Fibroblast of skin of left biceps (primary cell): ENCODE measurements at regions not wholly inside any gene's neighbourhood (a gene's known extent, or its start where the extent isn't known, plus 50 kb on each side); places are given as distances from the start of the nearest gene placed in this dataset.

Source experiments
- DNase-seq, 2 experiments: peaks; one replicate each; pipeline ENCODE4 v3.0.0-alpha.2; 2013; ENCODE audit warnings: low read depth in 2 of 2

DNA sequence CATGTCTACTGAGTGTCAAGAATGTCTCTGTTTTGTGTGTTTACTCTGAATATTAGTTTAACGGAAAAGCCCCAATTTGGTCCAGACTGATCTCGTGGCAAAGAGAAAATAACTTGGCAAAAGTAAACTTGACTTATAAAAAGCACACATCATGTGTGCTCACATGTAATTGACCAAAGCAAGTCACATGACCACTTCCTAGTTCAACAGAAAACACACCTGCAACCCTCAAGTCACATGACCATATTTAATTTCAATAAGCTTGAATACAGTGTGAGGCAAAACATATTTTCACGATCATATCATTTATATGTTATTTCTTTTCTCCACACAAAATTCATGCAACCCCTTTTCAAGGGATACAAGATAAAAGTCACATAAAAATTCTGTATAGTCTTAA is 662.4 kb downstream of the SLITRK1 start:
- DNase-seq: no peak

DNA sequence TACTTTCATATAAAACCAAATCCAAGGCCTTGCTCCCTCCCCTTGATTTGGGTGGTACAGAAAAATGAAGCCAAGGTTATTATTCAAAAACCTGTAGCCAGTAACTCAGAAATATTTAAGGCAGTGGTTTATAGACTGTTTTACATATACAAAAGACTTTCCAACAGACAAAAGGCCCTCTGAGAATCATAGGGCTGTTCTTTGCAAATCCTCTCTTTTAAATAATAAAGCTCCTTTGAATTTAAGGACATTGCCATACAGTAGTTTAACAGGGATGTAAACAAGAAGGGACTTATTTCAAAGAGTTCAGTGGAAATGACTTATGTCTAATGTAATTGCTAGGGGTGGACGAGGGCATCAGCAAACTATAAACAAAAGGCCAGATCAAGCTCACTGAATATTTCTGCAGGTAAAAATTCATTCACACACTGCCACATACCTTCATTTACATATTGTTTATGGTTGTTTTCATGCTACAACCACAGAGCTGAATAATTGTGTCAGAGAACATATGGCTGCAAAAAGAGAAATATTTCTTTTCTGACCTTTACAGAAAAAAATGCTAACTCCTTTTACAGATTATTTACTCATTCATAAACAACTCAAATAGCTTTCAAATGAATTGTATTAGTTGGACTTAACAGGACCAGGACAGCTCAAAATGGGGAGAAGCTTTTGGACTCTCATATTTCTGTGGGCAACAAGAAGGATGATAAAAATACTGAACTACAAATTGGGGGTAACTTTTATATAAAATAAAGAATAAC is 665.6 kb downstream of the SLITRK1 start:
- no peak for DNase-seq

DNA sequence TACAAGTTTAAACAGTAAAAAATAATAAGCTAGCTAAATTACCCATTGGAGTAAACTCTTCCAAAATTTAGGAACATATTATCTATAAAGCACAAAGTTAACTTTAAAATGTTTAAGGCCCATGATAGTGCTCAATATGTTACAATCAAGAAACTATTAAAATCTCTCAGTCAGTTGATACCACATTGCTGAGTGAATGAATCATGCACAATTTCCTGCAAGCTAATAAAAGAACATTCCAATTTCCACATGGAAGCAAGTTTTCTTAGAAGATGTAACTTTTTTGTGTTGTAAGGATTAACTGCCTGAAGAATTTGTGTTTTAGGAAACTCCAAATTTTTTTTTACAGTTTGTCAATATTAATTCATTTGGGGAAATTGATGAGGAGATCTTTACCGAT is 666.6 kb downstream of the SLITRK1 start:
- peak; percentile 58 to 59 for DNase-seq

DNA sequence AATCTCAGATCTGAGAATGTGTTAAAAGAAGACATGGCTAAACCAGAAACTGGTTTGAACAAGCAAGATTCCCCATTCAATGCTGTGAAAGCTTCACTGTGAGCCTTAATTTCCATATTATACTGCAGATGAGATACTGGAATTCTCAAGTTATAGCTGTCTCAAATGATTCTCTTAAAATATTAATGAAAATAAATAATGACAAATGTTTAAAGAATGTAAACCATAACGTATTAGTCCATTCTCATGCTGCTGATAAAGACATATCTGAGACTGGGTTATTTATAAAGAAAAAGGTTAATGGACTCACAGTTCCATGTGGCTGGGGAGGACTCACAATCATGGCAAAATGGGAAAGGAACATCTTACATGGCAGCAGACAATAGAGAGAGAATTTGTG is 667.8 kb downstream of the SLITRK1 start:
- DNase-seq: no peak

DNA sequence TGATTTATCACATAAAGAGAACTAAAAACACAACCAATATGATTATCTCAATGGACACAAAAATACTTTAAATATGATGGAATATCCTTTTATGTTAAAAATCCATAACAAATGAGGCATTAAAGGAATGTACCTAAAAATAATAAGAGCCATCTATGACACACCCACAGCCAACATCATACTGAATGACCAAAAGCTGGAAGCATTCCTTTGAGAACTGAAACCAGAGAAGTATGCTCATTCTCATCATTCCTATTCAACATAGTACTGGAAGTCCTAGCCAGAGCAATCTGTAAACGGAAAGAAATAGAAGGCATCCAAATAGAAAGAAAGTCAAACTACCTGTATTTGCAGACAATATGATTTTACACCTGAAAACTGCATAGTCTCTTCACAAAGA is 671.0 kb downstream of the SLITRK1 start:
- no peak for DNase-seq

DNA sequence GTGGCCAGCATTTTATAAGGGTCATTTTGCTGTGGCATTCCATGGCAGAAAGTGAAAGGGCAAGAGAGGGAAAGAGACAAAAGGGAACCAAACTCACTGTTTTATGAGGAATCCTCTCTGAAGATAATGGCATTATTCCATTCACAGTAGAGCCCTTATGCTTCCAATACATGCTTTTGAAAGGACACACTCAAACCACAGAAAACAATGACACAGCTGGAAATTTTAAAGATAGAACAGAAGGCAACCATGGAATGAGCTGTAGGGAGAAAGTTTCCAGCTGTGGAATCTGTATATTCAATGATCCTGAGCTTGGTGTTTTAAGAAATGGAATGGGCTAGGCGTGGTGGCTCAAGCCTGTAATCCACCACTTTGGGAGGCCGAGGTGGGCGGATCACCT is 677.4 kb downstream of the SLITRK1 start:
- no peak for DNase-seq

DNA sequence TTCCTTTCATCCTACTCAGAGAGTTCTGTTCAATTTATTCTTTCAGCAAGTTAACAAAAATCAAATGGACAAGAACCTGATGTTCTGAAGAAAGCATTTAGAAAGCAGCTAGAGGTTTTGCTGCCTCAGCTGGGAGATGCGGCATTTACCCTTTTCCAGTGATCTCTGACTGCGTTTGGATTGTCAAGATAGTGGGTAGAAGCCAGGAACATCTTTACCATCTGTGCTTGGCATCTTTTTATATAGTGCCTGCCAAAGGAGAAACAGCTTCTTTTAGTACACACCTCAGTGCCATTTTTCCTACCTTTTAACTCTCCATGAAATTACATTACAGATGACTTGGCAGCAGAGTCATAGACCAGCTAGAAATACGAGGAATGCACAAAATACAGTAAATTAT is 680.8 kb downstream of the SLITRK1 start:
- DNase-seq: no peak

DNA sequence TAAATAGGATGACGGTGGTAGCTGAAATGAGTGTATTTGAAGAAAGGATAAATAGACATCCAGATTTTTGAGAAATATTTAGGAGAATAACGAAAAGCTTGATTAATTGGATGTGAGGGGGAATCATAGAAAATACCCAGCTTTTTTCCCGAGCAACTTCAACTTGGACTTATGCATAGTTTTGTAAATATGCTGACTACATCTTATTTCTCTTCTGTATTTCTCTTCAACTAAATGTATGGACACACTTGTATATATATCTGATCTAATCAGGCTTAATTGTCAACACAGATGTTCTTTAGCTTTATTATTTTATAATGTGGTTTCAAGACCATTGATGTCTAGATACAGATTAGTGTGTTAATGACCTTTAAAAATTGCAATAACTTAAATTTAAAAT is 685.0 kb downstream of the SLITRK1 start:
- DNase-seq: no peak

DNA sequence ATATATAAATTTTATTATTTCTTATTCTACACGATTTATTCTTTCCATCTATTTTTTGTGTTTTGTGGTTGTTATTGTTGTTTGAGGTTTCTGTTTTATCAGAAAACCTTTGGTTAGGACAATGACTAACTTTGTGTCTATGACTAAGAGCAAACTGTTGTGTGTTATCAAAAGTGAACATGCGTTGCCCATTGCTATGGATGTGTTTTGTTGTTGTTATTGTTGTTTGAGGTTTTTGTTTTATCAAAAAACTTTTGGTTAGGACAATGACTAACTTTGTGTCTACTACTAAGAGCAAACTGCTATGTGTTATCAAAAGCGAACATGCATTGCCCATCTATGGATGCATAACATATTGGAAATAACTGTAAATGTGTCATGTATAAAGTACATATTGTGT is 692.3 kb downstream of the SLITRK1 start:
- DNase-seq: no peak

DNA sequence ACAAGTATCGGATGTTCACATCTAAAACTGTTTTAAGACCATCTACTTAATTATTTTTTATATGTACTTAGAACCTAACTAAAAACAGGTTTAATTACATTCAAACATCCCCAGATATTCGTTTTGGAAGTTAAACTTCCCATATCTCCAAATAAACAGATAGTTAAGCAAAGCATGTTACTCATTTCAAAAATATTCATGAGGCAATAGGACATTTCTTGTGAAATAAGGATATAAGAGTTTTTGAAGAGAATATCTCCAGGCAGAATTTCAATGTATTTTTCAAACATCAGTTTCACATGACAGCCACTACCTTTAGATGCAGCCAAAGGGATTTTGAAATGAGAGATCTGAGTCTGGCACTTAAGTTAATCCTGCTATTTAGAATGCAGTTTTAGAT is 697.5 kb downstream of the SLITRK1 start:
- DNase-seq: peak; percentile 12 to 13

DNA sequence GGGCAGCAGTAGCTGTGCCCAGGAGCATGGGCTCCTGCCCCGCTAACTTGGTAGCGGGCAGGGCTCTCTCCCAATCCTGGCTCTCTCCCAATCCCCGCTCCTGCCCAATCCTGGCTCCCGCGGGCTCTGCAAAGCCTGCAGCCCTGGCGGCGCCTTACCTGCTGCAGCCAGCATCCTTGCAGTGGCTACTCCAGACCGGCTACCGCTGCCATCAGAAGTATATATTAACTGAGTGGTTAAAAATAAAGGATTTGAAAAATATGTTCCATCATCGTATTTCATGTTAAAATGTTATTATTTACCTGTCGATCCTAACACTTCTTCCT is 698.2 kb downstream of the SLITRK1 start:
- DNase-seq: no peak

DNA sequence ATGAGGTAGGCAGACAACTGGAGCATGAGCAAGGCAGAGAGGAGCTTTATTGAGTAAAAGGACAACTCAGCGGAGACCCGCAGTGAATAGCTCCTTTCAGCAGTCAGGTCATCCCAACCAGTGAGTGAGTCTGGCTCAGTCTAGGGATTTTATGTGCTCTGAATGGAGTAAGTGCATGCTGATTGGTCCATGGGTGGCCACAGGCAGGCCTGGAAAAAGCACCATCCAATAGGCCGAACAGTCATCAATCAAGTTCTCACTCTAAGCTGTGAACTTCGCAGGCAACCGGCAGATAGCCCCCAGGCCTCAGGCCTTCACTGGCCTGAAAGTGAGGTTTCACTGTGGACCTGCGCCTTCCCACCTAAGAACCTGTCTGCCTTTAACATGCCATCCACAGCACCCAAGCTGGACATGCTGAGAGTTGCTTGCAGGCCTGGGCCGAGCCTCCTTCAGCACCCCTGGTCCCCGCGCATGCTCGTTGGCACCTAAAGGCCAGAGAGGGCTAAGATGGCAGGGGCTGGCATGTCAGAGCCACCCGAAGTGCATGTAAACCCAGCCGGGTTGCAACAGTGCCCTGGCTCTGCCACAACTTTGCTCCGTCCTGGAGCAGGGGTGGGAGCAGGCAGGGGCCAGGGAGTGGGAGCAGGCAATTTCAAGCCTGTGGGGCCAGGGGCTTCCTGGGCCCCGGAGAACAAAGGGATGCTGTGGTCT is 698.7 kb downstream of the SLITRK1 start:
- no peak for DNase-seq

DNA sequence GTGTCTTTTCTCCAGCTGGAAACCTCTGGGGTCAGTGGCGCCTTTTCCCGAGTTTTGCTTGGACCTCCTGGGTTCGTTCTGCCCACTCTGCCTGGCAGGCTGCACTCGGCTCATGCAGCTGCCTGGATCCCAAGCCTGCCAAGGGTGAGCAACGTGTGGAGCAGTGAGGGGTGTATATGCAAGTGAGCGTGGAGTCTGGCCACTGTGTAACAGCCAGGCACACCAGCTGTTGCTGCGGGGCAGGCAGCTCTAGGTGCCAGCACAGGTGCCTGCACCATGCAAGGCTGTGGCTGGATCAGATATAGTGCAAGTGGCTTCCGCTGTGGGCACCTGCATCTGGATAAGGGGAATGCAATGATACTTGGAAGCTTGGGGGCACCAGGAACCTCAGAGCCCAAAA is 699.4 kb downstream of the SLITRK1 start:
- DNase-seq: no peak

DNA sequence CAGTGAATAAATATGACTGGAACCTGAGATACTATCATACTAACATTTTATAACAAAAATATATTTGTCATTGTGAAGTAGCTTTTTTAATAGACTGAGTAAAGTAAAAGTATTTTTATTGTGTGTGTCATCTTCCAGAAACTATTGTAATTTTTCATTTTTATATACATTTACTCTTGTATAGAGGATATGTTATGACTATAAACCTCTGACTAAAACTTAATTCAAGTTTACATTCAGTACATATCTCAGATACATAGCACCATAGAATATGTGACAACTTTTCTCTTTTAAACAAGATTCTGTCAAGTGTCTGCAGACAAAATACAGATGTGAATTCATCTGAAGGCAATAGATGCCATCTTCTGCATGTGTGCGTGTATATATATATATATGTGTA is 704.3 kb downstream of the SLITRK1 start:
- DNase-seq: no peak

DNA sequence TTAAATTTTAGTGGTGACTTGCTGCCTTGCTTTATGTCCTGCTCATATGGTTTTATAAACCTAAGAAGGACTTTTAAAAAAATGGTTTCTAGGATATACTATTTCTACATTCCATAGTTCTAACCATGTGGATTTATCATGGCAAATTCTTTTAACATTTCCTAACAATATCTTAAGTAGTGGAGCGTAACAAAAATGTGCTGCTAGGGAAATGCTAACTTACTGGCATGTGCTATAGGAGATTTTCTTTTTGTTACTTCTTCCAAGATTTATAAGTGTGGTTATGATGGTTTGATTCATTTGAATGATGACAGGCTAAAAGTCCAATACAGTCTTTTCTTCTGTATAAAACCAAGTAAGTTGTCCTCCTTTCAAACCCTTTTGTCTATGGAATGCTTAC is 713.7 kb downstream of the SLITRK1 start:
- peak; percentile 41 to 47 for DNase-seq

DNA sequence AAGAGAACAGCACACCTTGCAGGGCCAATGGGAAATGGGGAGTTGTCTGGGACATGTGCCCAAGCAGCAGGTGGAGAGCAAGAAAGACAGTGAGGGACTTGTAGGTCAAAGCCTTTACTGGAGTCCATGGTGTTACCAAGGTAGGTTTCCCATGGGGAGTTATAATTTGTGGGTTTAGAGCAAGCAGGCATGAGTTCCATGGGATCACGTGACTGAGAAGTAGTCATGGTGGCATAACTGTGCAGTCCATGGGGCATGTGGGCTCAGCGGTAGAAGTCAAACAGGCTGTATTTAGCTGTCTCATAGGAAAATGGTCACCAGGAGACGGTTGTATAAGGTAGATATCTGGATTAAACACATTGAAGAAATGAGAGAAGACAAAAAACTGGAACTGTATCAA is 715.1 kb downstream of the SLITRK1 start:
- DNase-seq: no peak

DNA sequence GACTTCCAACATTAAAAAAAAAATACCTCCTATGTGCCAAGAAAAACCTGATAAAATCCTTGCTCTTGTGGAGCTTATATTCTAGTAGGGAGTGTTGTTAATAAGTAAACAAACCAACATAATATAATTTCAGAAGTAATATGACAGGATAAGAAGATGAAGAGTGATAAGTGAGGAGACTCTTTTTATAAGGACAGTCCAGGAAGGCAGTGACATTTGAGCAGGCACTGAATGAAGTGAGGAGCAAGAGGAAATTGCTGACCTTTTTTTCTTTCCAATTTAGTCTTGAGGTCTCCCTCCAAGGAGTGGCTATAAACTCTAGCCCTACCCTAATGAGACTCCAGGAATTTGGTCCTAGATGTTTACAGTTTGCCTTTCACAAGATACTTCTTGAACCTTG is 715.7 kb downstream of the SLITRK1 start:
- DNase-seq: no peak

DNA sequence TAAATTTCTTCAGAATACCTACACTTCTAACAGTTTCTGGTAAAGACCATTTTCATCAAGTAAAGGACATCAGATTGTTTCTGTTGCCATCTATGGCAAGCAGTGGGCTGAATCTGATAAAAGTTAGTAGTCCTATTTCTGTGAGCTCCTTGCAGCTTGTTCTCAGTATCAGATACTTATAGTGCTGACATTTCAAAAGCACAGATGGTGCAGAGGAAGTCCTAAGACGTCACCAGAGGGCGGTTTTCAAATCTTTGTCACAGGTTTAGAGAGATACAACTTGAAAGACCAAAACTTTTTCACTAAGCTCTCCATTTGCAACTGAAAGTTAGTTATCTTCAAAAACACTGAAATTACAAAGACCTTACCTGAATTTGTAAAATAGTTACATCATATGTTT is 719.8 kb downstream of the SLITRK1 start:
- no peak for DNase-seq

DNA sequence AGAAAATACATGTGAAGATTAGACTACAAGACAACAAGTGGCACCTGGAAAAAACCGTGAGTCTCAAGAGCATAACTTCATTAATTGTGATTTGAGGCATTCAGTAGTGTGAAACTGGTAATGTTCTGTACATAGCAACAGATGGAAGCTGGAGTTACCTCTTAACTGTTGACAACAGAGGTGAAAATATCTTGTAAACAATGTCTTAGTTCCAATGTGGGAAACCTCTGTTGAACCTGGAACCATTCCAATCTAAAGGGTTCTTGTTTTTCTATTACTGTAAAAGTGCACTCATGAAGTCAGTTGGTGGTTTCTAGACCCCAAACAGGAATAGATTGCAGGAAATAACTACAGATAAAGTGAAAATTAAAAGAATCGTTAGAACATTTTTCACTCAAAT is 728.4 kb downstream of the SLITRK1 start:
- no peak for DNase-seq

DNA sequence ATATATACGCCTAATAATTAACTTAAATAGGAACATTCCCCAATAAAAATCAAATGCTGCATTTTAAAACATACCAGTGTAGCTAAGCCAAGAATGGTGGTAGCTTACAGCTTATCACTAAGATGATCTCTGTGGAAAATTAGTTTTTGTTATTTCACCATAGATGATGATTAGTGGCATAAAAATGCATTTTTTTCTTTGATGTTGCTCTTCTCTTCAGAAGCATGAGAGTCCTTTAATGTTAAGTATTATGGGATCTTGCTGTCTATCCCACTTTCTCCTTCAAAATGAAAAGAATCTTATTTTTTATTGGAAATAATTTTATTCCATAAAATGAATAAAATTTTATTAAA is 731.0 kb downstream of the SLITRK1 start:
- no peak for DNase-seq

DNA sequence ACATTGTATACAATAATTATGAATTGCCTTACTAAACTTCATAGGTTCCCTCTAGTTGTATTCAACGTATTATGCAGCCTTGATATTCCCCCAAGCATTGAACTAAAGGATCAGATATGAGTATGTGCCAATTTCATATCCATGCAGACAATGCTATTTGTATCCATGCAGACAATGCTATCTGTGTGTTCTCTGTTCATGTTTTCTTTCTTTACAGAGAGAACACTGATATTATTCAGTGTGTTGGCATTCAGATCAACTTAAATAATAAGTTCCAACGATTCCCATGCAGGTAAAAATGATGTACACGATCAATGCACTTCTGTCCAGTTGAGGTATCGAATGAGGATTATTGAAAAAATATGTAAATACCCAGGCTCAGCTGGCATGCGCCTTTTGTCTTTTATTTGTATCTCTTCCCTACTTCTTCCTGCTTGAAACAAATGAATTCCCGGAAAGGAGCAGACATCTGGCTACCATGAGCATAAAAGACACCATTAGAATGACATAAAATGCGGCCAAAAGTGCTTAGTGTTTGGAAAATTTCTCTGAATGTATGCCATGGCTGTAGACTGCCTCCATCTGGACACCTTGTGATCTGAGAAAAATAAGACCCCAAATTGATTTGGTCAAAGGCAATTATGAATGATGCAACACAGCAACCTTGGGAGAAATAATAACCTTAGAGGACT is 731.5 kb downstream of the SLITRK1 start:
- no peak for DNase-seq

DNA sequence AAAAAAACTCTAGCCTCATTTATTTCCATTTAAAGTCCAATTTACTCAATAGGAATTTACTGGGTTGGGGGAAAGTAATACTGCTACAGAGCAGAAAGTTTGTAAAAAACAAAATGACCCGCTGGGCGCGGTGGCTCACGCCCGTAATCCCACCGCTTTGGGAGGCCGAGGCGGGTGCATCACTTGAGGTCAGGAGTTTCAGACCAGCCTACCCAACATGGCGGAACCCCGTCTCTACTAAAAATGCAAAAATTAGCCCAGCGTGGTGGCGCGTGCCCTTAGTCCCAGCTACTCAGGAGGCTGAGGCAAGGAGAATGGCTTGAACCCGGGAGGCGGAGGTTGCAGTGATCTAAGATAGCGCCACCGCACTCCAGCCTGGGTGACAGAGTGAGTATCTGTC is 745.6 kb downstream of the SLITRK1 start:
- no peak for DNase-seq

DNA sequence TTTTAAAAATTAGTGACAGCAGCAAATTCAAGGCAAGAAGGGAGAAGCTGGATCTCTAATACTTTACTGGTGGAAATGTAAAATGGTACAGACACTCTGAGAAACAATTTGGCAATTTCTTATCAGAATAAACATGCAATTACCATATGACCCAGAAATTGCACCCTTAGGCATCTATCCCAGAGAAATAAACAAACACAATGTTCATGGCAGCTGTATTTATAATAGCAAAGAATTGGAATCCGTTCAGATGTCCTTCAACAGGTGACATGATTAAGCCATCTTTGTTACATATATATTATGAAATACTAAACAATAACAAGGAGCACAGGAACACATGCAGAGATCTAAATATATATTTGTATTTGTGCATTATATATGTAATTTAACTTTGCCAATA is 756.5 kb downstream of the SLITRK1 start:
- no peak for DNase-seq
